Activated naive CD8-positive, alpha-beta T cell (primary cell): ENCODE measurements at regions not wholly inside any gene's neighbourhood (a gene's known extent, or its start where the extent isn't known, plus 50 kb on each side); places are given as distances from the start of the nearest gene placed in this dataset.

ENCODE experiments used
- H3K27ac Mint-ChIP-seq: one replicate; pipeline ENCODE4 v1.8.0; 2021; ENCODE audit warnings: mixed read lengths
- H3K27me3 Mint-ChIP-seq: one replicate; pipeline ENCODE4 v1.8.0; 2021; ENCODE audit warnings: mixed read lengths
- H3K36me3 Mint-ChIP-seq: one replicate; pipeline ENCODE4 v1.8.0; 2021; ENCODE audit warnings: mixed read lengths
- H3K4me1 Mint-ChIP-seq: one replicate; pipeline ENCODE4 v1.8.0; 2021; ENCODE audit warnings: low read depth, mixed read lengths
- H3K4me3 Mint-ChIP-seq: one replicate; pipeline ENCODE4 v1.8.0; 2021; ENCODE audit warnings: mild to moderate bottlenecking, mixed read lengths
- H3K9me3 Mint-ChIP-seq: one replicate; pipeline ENCODE4 v1.8.0; 2021; ENCODE audit warnings: low read depth, mixed read lengths

DNA sequence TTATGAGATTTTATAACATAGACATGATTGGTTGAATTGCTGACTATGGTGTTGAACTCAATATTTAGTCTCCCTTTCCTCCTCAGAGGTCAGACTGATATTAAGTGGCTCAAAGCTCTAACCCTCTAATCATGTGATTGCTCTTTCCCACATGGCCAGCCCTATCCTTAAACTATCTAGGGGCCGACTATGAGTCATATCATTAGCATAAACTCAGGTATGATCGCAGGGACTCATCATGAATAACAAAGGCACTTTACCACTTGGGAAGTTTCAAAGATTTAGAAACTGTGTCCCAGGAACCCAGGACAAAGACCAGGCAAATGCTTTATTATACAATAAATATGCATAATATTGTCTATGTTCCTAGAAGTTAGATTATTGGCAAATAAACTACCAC, 894.6 kb upstream of the NEGR1 start:
- no peaks in the 10 kb centered on the region for H3K9me3 Mint-ChIP-seq
- H3K4me1 Mint-ChIP-seq: no peaks in the 10 kb centered on the region
- no peaks in the 10 kb centered on the region for H3K36me3 Mint-ChIP-seq
- H3K27me3 Mint-ChIP-seq: no peaks in the 10 kb centered on the region
- H3K27ac Mint-ChIP-seq: no peak overlapping the region
- no peak overlapping the region for H3K4me3 Mint-ChIP-seq

DNA sequence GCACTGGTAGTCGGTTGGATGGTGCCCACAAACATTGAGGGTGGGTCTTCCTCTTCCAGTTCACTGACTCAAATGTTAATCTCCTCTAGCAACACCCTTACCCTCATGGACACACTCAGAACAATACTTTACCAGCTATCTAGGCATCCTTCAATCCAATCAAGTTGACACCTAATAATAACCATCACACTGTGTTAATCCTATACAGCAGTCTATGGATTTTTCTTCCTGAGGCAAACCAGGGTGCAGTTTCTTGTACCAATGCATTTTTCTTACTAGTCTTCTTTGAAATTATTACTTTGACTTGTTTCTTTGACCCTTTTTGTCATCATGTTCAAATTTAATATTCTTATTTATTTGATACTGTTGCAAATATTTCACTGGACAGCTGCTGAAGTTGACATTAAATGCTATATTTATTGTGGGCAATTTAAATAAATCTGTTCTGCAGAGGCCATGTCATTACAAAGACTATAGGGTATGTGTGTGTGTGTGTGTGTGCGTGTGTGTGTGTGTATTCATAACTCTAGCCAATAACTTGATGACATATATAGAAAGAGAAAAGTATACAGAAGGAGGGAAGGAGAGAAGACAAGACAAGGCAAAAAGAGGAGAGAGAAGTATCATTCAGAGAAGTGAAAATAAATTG, 884.8 kb upstream of the NEGR1 start:
- Mint-ChIP-seq H3K27me3 (no peaks in the 10 kb centered on the region), H3K4me1 (no peaks in the 10 kb centered on the region), H3K9me3 (peaks cover 4% of the 10 kb centered on the region), H3K4me3 (no peak overlapping the region), H3K36me3 (no peaks in the 10 kb centered on the region), H3K27ac (no peak overlapping the region)

DNA sequence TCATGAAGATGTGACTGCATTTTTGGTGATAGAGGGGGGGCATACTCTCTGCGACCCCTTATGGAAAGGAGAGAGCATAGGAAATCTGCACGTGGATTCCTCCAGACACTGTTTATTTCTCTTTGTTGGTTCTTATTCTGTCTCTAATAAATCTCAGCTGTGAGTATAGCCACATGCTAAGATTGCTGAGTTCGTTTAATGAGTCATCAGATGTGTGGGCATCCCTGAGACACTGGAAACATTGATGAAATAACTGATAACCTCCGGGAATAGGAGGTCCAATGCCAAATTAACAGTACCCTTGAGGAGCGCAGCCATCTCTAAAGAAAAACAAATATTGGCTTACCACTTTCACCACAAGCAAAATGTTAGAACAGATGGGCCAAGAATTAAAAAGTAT, 880.2 kb upstream of the NEGR1 start:
- H3K27me3 Mint-ChIP-seq: no peaks in the 10 kb centered on the region
- H3K4me3 Mint-ChIP-seq: no peak overlapping the region
- H3K9me3 Mint-ChIP-seq: peaks cover 9% of the 10 kb centered on the region
- no peaks in the 10 kb centered on the region for H3K4me1 Mint-ChIP-seq
- H3K36me3 Mint-ChIP-seq: no peaks in the 10 kb centered on the region
- H3K27ac Mint-ChIP-seq: no peak overlapping the region

- no peaks in the 10 kb centered on the region for H3K36me3 Mint-ChIP-seq
- H3K4me3 Mint-ChIP-seq: no peak overlapping the region
- H3K27ac Mint-ChIP-seq: no peak overlapping the region
- H3K4me1 Mint-ChIP-seq: no peaks in the 10 kb centered on the region
- H3K9me3 Mint-ChIP-seq: peaks cover 12% of the 10 kb centered on the region
- no peaks in the 10 kb centered on the region for H3K27me3 Mint-ChIP-seq
These were observed 879.1 kb upstream of the NEGR1 start for GRCh38 chr1:73161418-73161817.

GRCh38 chr1:73160759-73161158, 878.4 kb upstream of the NEGR1 start:
- Mint-ChIP-seq H3K36me3 (no peaks in the 10 kb centered on the region), H3K4me1 (no peaks in the 10 kb centered on the region), H3K27me3 (no peaks in the 10 kb centered on the region), H3K27ac (no peak overlapping the region), H3K4me3 (no peak overlapping the region), H3K9me3 (peaks cover 12% of the 10 kb centered on the region)

DNA sequence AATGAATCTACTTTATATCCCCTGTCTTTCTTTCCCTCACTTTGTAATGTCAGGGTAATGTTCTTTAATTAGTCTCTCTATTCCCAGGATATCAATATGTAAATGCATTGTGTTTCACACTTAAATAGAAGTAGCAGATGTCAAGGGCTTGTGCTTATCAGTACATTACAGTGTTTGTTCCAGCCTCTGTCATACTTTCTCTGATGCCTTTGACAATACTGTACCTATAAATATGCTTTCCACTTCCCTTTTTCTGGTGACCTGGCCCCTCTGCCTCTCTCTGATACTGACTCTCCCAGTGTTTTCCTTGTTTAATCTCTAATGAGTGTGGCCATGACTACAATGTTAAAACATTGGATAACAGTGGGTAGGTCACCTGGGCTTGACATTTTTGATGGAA, 862.0 kb upstream of the NEGR1 start:
- no peak overlapping the region for H3K4me3 Mint-ChIP-seq
- H3K36me3 Mint-ChIP-seq: no peaks in the 10 kb centered on the region
- no peak overlapping the region for H3K27ac Mint-ChIP-seq
- H3K9me3 Mint-ChIP-seq: no peaks in the 10 kb centered on the region
- no peaks in the 10 kb centered on the region for H3K27me3 Mint-ChIP-seq
- no peaks in the 10 kb centered on the region for H3K4me1 Mint-ChIP-seq

GRCh38 chr1:73136975-73137374, 854.6 kb upstream of the NEGR1 start:
- no peaks in the 10 kb centered on the region for H3K27me3 Mint-ChIP-seq
- no peaks in the 10 kb centered on the region for H3K4me1 Mint-ChIP-seq
- no peak overlapping the region for H3K27ac Mint-ChIP-seq
- no peak overlapping the region for H3K4me3 Mint-ChIP-seq
- H3K36me3 Mint-ChIP-seq: no peaks in the 10 kb centered on the region
- H3K9me3 Mint-ChIP-seq: peaks cover 9% of the 10 kb centered on the region

DNA sequence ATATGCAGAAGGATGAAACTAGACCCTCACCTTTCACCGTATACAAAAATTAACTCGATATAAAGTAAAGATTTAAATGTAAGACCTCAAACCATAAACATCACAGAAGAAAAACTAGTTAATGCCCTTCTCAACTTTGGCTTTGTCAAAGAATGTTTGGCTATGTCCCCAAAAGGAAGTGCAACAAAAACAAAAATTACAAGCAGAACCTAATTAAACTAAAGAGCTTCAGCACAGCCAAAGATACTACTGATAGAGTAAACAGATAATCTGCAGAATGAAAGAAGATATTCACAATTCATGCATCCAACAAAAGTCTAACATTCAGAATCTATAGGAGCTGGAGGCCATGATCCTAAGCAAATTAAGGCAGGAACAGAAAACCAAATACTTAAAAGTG, 824.6 kb upstream of the NEGR1 start:
- H3K4me1 Mint-ChIP-seq: no peaks in the 10 kb centered on the region
- no peak overlapping the region for H3K27ac Mint-ChIP-seq
- no peaks in the 10 kb centered on the region for H3K27me3 Mint-ChIP-seq
- H3K4me3 Mint-ChIP-seq: no peak overlapping the region
- H3K9me3 Mint-ChIP-seq: peaks cover 7% of the 10 kb centered on the region
- no peaks in the 10 kb centered on the region for H3K36me3 Mint-ChIP-seq

GRCh38 chr1:73105755-73106154, 823.4 kb upstream of the NEGR1 start:
- Mint-ChIP-seq H3K9me3 (peaks cover 7% of the 10 kb centered on the region), H3K4me3 (no peak overlapping the region), H3K27me3 (no peaks in the 10 kb centered on the region)

GRCh38 chr1:73104749-73105148, 822.4 kb upstream of the NEGR1 start:
- no peaks in the 10 kb centered on the region for H3K4me1 Mint-ChIP-seq
- no peak overlapping the region for H3K27ac Mint-ChIP-seq
- no peaks in the 10 kb centered on the region for H3K27me3 Mint-ChIP-seq
- H3K4me3 Mint-ChIP-seq: no peak overlapping the region
- peaks cover 7% of the 10 kb centered on the region for H3K9me3 Mint-ChIP-seq
- no peaks in the 10 kb centered on the region for H3K36me3 Mint-ChIP-seq

More at GRCh38 chr1:73105755-73106154, 823.4 kb upstream of the NEGR1 start:
- Mint-ChIP-seq H3K36me3 (no peaks in the 10 kb centered on the region), H3K27ac (no peak overlapping the region), H3K4me1 (no peaks in the 10 kb centered on the region)

GRCh38 chr1:73100216-73100615, 817.9 kb upstream of the NEGR1 start:
- Mint-ChIP-seq H3K36me3 (no peaks in the 10 kb centered on the region), H3K27ac (no peak overlapping the region), H3K27me3 (no peaks in the 10 kb centered on the region), H3K4me1 (no peaks in the 10 kb centered on the region), H3K9me3 (peaks cover 5% of the 10 kb centered on the region), H3K4me3 (no peak overlapping the region)

DNA sequence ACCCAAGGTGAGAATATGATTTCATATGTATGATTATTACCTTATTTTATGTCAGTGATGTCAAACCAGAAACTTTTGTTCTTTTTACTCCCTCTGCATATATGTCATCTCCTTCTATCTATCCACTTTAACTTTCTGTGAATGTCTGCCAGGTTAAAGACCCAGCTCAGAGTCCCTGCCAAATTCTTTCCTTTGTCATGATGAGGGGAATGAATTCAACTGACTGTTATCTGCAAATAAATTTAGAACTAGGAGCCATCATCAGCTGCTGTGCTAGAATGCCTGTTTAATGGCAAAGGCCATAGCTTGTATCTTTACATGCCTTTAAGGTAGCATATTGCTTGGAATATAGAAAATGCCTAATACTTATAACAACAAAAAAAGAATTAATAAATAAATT, 815.6 kb upstream of the NEGR1 start:
- Mint-ChIP-seq H3K4me3 (no peak overlapping the region), H3K27ac (no peak overlapping the region), H3K9me3 (peaks cover 8% of the 10 kb centered on the region), H3K4me1 (no peaks in the 10 kb centered on the region), H3K36me3 (no peaks in the 10 kb centered on the region), H3K27me3 (no peaks in the 10 kb centered on the region)

- no peak overlapping the region for H3K27ac Mint-ChIP-seq
- no peaks in the 10 kb centered on the region for H3K36me3 Mint-ChIP-seq
- no peak overlapping the region for H3K4me3 Mint-ChIP-seq
- no peaks in the 10 kb centered on the region for H3K27me3 Mint-ChIP-seq
- no peaks in the 10 kb centered on the region for H3K4me1 Mint-ChIP-seq
- H3K9me3 Mint-ChIP-seq: peaks cover 3% of the 10 kb centered on the region
These were observed 814.5 kb upstream of the NEGR1 start for GRCh38 chr1:73096841-73097240.

DNA sequence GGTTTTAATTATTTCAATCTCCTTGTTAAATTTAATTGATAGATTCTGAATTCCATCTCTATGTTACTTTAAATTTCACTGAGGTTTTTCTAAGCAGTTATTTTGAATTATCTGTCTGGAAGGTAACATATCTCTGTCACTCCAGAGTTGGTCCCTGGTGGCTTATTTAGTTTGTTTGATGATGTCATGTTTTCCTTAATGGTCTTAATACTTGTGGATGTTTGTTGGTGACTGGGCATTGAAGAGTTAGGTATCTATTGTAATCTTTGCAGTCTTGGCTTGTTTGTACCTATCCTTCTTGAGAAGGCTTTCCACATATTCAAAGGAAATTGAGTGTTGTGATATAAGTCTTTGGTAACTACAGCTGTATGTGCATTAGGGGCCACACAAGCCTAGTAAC, 810.0 kb upstream of the NEGR1 start:
- Mint-ChIP-seq H3K36me3 (no peaks in the 10 kb centered on the region), H3K4me3 (no peak overlapping the region), H3K4me1 (no peaks in the 10 kb centered on the region), H3K27ac (no peak overlapping the region), H3K27me3 (no peaks in the 10 kb centered on the region), H3K9me3 (peaks cover 17% of the 10 kb centered on the region)

DNA sequence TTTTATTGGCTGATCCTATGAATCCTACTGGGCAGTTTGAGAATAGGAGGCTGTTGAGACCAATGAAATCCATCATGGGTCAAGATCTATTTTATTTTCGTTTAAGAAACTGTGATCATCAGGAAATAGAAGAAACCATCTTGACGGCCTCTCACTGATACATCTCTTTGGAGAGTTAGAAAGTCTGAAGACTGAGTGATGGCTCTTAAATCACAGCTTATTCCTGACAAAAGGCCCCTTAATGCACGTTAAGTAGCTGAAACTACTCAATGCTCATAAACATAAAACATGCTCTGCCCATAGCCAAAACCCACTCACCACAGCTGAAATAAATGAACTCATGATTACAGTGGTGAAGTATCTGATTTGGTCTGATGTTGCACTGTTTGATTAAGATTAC, 784.5 kb upstream of the NEGR1 start:
- H3K27me3 Mint-ChIP-seq: no peaks in the 10 kb centered on the region
- peaks cover 4% of the 10 kb centered on the region for H3K9me3 Mint-ChIP-seq
- no peak overlapping the region for H3K4me3 Mint-ChIP-seq
- H3K4me1 Mint-ChIP-seq: no peaks in the 10 kb centered on the region
- H3K27ac Mint-ChIP-seq: no peak overlapping the region
- no peaks in the 10 kb centered on the region for H3K36me3 Mint-ChIP-seq

DNA sequence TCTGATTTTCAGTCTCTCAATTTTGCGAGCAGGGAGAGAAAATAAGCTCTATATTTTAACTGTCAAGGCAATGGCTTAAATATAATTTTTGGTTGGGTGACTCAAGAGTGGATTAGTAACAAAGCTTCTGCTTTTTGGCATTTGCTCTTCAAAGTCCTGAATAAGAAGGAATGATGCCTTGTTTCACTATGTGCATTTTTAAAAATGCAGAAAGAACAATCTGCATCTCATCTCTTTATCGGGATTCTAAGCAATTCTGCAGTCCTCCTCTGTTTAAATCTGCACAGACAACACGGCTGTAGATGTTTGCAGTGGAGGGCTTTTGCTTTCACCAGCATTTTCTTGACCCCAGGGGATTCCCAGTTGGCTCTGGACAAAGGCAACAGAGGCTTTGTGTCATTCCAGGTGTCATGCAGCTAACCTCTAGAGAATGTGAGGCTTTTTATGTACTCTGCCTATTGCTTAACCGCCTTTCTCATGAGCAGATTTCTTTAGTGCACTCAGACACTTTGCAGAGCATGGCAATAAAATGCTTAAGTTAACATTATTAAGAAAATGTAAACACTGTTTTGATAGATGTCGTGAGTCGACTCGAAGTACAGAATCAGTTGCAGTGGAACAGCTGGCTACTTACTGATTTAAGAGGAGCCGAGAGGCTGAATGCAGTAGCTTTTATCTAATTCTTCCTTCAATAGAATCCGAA, 783.2 kb upstream of the NEGR1 start:
- no peaks in the 10 kb centered on the region for H3K4me1 Mint-ChIP-seq
- no peak overlapping the region for H3K4me3 Mint-ChIP-seq
- no peak overlapping the region for H3K27ac Mint-ChIP-seq
- peaks cover 6% of the 10 kb centered on the region for H3K9me3 Mint-ChIP-seq
- H3K27me3 Mint-ChIP-seq: no peaks in the 10 kb centered on the region
- H3K36me3 Mint-ChIP-seq: no peaks in the 10 kb centered on the region
